ENCODE measurements at regions not wholly inside any gene's neighbourhood (a gene's known extent, or its start where the extent isn't known, plus 50 kb on each side); places are given as distances from the start of the nearest gene placed in this dataset.

GRCh38 chr10:8130973-8131911, 76.8 kb downstream of the GATA3 start:
- Histone ChIP-seq H3K27me3 (ENCODE audit: insufficient read depth, low read length) (no peaks in the 10 kb centered on the region), H3K9ac (ENCODE audit: low read length) (no peak overlapping the region), H3K79me2 (ENCODE audit: insufficient read depth, low read length) (no peaks in the 10 kb centered on the region), H3K4me1 (ENCODE audit: control insufficient read depth in 1 of 2, insufficient read depth in 2 of 2, low read length in 2 of 2) (peaks cover 2 to 12% of the 10 kb centered on the region in 2 experiments; a peak in 2 of 4 replicates), H2AFZ (ENCODE audit: low read depth, low read length, poor library complexity, severe bottlenecking) (no peak overlapping the region), H3K4me3 (replicated peaks in 1 of 2; ENCODE audit: low read depth in 1 of 2, low read length in 2 of 2) (no peak overlapping the region), H3K9me2 (ENCODE audit: insufficient read depth) (no peaks in the 10 kb centered on the region), H4K20me1 (ENCODE audit: insufficient read depth) (no peaks in the 10 kb centered on the region), H3K27ac (ENCODE audit: low read depth, low read length) (no peak overlapping the region), H3K36me3 (ENCODE audit: control insufficient read depth in 1 of 2, insufficient read depth in 2 of 2, low read length in 2 of 2) (no peaks in the 10 kb centered on the region), H3K4me2 (ENCODE audit: low read length) (peak overlapping the region; percentile 51), H3K9me3 (ENCODE audit: control insufficient read depth in 1 of 2, insufficient read depth in 1 of 2, low read depth in 1 of 2, low read length in 2 of 2) (no peaks in the 10 kb centered on the region)
- CTCF ChIA-PET: interaction anchor here (0.7 kb wide), 1 partner anchor 99 kb away, joined by 3 read pairs; no protein-coding TSS in a partner anchor
- intact Hi-C loops (cut with micrococcal nuclease): no loop called here
- no TSS peak for BruUV-seq (replicated peaks)
- DNase-seq (ENCODE audit: low read depth, low spot score): peak; percentile 37
- POLR2A ChIA-PET: no interaction called here
- no peak for TF ChIP-seq RAD21 (IDR thresholded peaks at IDR 0.05; ENCODE audit: low read depth)
- TF ChIP-seq POLR2AphosphoS5 (IDR thresholded peaks at IDR 0.05; ENCODE audit: low read depth, low read length): no peak
- TF ChIP-seq YY1 (IDR thresholded peaks at IDR 0.05; ENCODE audit: extremely low read depth, insufficient replicate concordance, low read depth, low read length): no peak
- no peak for TF ChIP-seq ZFX (IDR thresholded peaks at IDR 0.05)
- TF ChIP-seq CBX3 (IDR thresholded peaks at IDR 0.05; ENCODE audit: low read depth): peak; percentile 67; the same call in 1 of the 2 replicates
- no peak for TF ChIP-seq EZH2 (IDR thresholded peaks at IDR 0.05)
- no peak for TF ChIP-seq ATF3 (IDR thresholded peaks at IDR 0.05)
- no peak for TF ChIP-seq ZNF274 (IDR thresholded peaks at IDR 0.05; ENCODE audit: low read depth, low read length)
- peak; percentile 47; the same call in 1 of the 2 replicates for TF ChIP-seq SP1 (IDR thresholded peaks at IDR 0.05; ENCODE audit: low read depth)
- TF ChIP-seq CEBPB (IDR thresholded peaks at IDR 0.05; ENCODE audit: low read depth): peak; percentile 47; the same call in 1 of the 2 replicates
- no peak for TF ChIP-seq EGR1 (IDR thresholded peaks at IDR 0.05; ENCODE audit: low read depth)
- peak; percentile 49; the same call in 1 of the 2 replicates for TF ChIP-seq SRF (IDR thresholded peaks at IDR 0.05; ENCODE audit: low read depth)
- TF ChIP-seq FOSL1 (IDR thresholded peaks at IDR 0.05; ENCODE audit: low read depth): peak; percentile 76
- no peak for TF ChIP-seq SIN3A (IDR thresholded peaks at IDR 0.05; ENCODE audit: low read depth)
- TF ChIP-seq POLR2A (IDR thresholded peaks at IDR 0.05; ENCODE audit: borderline replicate concordance, extremely low read depth, insufficient read depth, insufficient read length): no peak
- TF ChIP-seq JUND (IDR thresholded peaks at IDR 0.05): peak; percentile 44; the same call in 1 of the 2 replicates
- no peak for TF ChIP-seq REST (IDR thresholded peaks at IDR 0.05; ENCODE audit: low read depth)
- ATAC-seq: peak; percentile 30; the same call in 1 of the 2 replicates
- RAD21 ChIA-PET (ENCODE audit: low non-redundant PET in 1 of 2, low total read pairs in 2 of 2, uncharacterized antibody in 2 of 2, unreplicated experiment in 2 of 2): no interaction called here

Measured in HCT116 (cell line).